ENCODE measurements at regions not wholly inside any gene's neighbourhood (a gene's known extent, or its start where the extent isn't known, plus 50 kb on each side); places are given as distances from the start of the nearest gene placed in this dataset.

DNA sequence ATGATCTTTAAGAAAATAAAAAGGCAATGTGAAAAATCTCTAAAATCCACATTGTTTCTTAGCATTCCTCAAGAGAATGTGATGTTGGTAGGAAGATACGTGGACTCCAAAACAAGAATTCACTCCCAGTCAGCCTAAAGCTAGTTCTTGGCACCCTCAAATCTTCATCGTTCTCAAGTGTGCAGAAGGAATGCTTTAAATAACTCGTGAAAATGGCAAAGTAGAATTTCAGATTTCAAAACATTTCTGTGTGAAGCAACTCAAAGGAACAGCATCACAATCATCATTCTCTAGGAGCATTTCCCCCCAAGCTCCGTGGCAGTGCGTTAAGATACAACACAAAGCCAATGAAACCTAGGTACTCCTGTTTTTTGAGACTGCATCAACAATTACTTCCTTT, 185.1 kb upstream of the DMAC1 start:
- DNase-seq (ENCODE audit: low read depth in 3 of 3), result no peak

GRCh38 chr9:7984203-7984602, 184.6 kb upstream of the DMAC1 start:
- DNase-seq (ENCODE audit: low read depth in 3 of 3), result no peak

GRCh38 chr9:7983490-7983889, 183.9 kb upstream of the DMAC1 start:
- DNase-seq (ENCODE audit: low read depth in 3 of 3), result no peak

GRCh38 chr9:7982907-7983306, 183.3 kb upstream of the DMAC1 start:
- no peak for DNase-seq (ENCODE audit: low read depth in 3 of 3)

- DNase-seq (ENCODE audit: low read depth in 3 of 3), result no peak
Measured at GRCh38 chr9:7980691-7981289, 181.2 kb upstream of the DMAC1 start.

GRCh38 chr9:7980041-7980440, 180.5 kb upstream of the DMAC1 start:
- DNase-seq (ENCODE audit: low read depth in 3 of 3), result no peak

GRCh38 chr9:7979611-7980010, 180.0 kb upstream of the DMAC1 start:
- DNase-seq (ENCODE audit: low read depth in 3 of 3), result no peak

DNA sequence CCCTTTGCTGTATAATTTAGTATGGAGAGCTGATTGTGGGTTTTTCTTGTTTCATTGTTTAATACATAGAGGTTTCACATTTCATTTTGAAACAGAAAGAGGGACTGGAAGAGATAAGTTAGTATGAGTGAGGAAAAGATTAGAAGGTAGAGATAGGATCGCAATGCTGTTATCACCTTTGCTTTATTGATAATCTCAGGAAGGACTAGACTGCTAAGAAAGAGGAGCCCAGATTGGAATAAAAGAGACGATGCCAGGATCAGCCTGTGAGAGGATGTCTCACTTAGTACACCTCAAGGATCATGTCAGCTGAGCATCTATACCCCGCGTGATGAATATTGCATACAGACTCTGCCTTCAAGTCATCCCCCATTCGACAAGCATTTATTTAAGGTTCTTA, 178.0 kb upstream of the DMAC1 start:
- no peak for DNase-seq (ENCODE audit: low read depth in 3 of 3)

- DNase-seq (ENCODE audit: low read depth in 3 of 3), result no peak
Measured at GRCh38 chr9:7976856-7977255, 177.3 kb upstream of the DMAC1 start.

GRCh38 chr9:7976167-7976755, 176.7 kb upstream of the DMAC1 start:
- peak in 2 of 3 experiments; percentile 21 to 46 for DNase-seq (ENCODE audit: low read depth in 3 of 3)

GRCh38 chr9:7975336-7975735, 175.8 kb upstream of the DMAC1 start:
- no peak for DNase-seq (ENCODE audit: low read depth in 3 of 3)

GRCh38 chr9:7974335-7974960, 174.9 kb upstream of the DMAC1 start:
- peak in 1 of 3 experiments; percentile 5 for DNase-seq (ENCODE audit: low read depth in 3 of 3)

- DNase-seq (ENCODE audit: low read depth in 3 of 3), result no peak
Measured at GRCh38 chr9:7973123-7973522, 173.5 kb upstream of the DMAC1 start.

DNA sequence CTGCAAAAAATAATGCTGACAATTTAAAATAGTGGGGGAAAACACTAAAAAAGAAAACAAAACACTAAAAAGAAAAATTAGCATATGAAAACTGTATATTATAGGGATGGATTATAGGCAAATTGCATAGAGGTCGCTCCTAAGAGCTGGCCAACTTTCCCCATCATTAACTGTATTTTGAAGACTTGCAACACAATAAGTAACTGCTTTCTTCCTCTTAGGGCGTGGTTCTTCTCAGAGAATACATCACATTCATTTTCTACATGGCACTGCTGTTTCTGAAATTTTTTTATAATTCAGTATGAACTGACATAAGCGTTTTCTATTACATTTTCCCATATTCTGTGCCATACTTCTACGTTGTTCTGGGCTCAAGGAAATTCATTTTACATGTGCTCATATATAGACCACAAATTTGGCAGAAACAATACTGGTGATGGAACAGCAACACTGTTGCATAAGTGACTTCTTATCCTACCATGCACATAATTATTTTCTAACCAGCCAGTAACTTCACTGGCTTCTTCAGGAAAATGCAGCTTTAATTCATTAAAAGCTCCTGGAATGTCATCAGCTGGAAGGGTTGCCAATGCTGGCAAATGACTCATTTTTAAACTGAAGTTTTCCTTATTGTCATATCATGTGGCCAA, 171.2 kb upstream of the DMAC1 start:
- DNase-seq (ENCODE audit: low read depth in 3 of 3), result no peak

- DNase-seq (ENCODE audit: low read depth in 3 of 3), result no peak
Measured at GRCh38 chr9:7968687-7969086, 169.1 kb upstream of the DMAC1 start.

DNA sequence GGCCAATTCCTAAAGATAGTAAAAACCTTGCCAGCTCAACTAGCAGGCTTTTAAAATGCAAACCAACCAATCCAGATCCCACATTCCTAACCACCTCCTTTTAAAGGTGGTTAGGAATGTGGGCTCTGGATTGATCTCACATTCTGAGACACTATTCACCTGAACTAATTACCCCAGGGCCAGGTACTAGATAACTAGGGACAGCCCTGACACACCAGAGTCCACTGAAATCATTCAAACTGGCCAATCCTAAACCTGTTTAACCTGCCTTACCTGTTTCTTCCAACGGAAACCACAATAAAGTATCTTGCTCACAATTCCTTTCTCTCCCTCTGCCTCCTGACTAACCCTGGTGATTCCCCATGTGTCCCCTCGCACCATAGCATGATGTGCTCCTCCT, 168.3 kb upstream of the DMAC1 start:
- no peak for DNase-seq (ENCODE audit: low read depth in 3 of 3)

DNA sequence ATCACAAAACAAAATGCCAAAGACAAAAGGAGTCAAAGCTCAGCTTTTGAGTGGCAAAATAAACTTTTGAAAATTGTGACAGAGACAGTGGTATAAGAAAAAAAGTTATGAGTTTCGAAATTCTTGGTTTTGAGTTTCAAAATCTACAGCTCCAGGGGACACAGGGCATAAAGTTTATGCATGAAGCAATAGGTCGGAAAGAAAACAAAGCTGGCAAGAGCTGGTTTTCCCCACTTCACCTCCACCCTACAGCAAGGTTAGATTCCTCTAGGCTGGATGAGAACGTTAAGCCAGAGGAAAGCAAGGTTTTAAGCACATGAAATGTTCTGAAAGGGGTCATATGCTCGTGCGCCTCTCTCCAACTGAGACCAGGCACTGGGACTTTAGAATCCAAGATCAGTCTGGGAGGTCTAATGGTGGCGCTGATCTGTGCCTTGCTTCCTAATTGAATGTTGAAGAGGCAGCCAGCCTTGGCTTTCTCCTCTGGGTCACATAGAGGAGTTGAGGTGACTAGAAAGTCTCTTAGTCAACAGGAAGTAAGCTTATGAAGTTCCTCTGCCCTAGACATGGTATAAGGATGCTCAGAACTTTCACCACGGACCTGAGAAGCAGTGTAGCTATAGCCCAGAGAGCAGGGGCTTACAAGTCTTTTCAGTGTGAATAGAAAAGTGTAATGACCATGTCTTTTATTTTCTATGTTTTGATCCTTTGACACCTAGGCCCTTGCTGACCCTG, 167.7 kb upstream of the DMAC1 start:
- DNase-seq (ENCODE audit: low read depth in 3 of 3), result no peak

- DNase-seq (ENCODE audit: low read depth in 3 of 3), result no peak
Measured at GRCh38 chr9:7965063-7965462, 165.5 kb upstream of the DMAC1 start.

DNA sequence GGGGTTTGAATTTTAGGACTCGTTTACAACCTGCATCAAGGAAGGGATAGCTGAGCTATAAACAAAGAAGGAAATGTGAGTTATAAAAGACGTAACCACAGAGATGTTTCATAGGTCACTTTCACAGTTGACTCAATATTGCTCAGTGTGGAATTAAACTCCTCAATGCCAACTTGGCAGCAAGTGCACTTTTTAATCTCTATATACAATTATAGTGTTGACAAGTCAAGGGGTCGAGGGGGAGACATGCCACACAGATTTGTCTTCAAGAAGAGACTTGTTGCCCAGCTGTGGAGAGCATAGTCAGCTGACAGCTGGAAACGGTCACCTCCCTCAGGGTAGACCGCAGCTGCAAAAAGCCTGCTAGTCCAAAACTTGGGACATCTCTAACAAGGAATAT, 163.4 kb upstream of the DMAC1 start:
- no peak for DNase-seq (ENCODE audit: low read depth in 3 of 3)

DNA sequence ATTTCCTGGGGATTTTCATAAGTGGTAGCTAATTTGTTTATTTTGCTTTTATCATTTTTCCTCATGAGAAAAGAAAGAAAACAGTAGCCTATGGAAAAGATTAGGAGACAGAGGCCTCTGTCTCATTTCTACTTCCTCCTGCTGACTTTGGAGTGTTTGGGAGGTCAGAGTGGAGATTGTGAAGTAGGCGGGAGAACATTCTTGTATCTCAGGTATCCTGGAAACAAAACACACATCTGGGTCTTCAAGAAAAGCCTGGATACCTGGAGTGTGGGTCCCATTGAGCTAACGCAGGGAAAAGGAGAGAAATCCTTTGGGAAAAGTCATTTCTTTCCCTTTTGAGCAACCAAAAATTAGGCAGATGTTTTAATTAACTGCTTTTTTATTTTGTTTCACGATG, 161.5 kb upstream of the DMAC1 start:
- no peak for DNase-seq (ENCODE audit: low read depth in 3 of 3)

DNA sequence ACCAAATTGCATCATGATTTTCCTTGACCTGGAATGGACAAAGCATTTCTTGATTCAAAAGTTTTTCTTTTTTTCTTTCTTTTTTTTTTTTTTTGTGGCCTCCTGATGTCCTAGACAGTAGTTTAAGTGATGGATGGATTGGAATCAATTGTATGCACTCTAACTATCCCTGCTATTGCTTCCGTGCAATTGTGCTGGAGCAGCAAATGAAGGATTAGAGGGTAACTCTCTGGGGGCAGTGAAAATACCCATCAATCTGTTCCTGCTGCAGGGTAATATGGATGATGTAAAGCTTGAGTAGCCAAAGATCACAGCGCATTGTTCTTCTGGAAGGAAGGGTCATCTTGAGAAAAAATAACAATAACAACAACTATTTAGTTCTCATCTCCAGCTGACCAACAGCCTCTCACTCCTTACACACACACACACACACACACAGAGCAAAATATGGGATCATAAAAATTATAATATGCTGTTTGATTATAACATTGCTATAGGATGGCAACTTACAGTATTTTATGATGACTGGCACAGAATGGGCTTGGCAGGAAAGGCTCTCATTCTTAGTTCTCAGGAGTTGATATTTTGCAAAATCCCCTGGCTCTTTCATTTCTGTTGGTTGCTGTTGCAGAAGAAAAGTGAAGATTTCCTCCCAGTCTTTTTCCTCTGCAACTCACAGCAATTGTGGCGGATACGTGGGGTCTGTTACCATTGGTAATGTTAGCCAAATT, 160.9 kb upstream of the DMAC1 start:
- DNase-seq (ENCODE audit: low read depth in 3 of 3), result no peak

- DNase-seq (ENCODE audit: low read depth in 3 of 3), result no peak
Measured at GRCh38 chr9:7957803-7958202, 158.2 kb upstream of the DMAC1 start.

All from stimulated activated CD4-positive, alpha-beta T cell treated with anti-CD3 and anti-CD28 coated beads, TNF-alpha, amount 100 ng/mL, for 24 hours (primary cell).